AG04450 (cell line): ENCODE measurements at regions not wholly inside any gene's neighbourhood (a gene's known extent, or its start where the extent isn't known, plus 50 kb on each side); places are given as distances from the start of the nearest gene placed in this dataset.

Experiments
- CTCF ChIA-PET: fragments of 300-600, 350-600 bp; formaldehyde crosslinking; extraction: SDS; loops from one replicate; lab custom pipeline; 2022; ENCODE audit warnings: antibody characterized with exemption, inconsistent platforms; lab: Charles Lee
- POLR2A ChIA-PET: fragments of 350-600 bp; formaldehyde crosslinking; extraction: SDS; loops from one replicate; lab custom pipeline; 2021; ENCODE audit warnings: antibody characterized with exemption, inconsistent platforms; lab: Yijun Ruan, JAX
- DNase-seq: peaks from one replicate; pipeline ENCODE4 v3.0.0-alpha.2; 2011; ENCODE audit warnings: low read depth, low spot score
- H3K27ac ChIP-seq: one replicate; pipeline ENCODE4 v1.5.1; 2012; ENCODE audit warnings: low read depth, low read length, control low read depth
- H3K27me3 ChIP-seq: one replicate; pipeline ENCODE4 v1.6.0; 2012; ENCODE audit warnings: low read length; ENCODE audit not compliant: control insufficient read depth, insufficient read depth
- H3K4me3 ChIP-seq: 2 replicates; pipeline ENCODE4 v1.5.1; 2011; ENCODE audit warnings: mild to moderate bottlenecking, low read depth, low read length, control low read depth
- H3K9me3 ChIP-seq: 2 replicates; pipeline ENCODE4 v1.5.1; 2012; ENCODE audit warnings: low read length; ENCODE audit not compliant: control insufficient read depth, insufficient read depth
- TF ChIP-seq, protein P1 (sequence below): IDR thresholded peaks from 2 replicates; pipeline ENCODE4 v1.5.1; 2011; ENCODE audit warnings: low read depth, low read length, control low read depth, inconsistent platforms

DNA sequence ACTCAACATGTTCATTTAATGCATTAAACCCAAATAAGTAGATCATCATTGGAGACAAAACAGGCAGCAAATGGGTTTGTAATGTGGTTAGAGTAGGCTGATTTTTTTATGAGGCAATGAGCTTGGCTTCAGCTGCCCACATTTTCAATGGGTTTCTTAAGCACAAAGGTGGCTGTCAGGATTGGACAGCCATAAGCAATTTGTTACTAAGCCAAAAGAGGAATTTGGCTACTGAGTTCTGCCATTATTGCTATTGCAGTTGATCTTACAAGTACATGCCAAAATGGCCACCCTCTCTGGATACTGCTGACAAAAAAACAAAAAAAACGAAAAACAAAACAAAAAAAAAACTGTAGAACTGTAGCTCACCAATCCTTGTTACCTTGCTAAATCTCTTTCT lies 1348.0 kb upstream of the PIK3C3 start:
- ChIA-PET CTCF (no interaction called here), POLR2A (no interaction called here)
- Histone ChIP-seq H3K9me3 (no peaks in the 10 kb centered on the region), H3K27ac (no peak overlapping the region), H3K27me3 (no peaks in the 10 kb centered on the region), H3K4me3 (no peak overlapping the region)
- TF ChIP-seq, protein P1, sequence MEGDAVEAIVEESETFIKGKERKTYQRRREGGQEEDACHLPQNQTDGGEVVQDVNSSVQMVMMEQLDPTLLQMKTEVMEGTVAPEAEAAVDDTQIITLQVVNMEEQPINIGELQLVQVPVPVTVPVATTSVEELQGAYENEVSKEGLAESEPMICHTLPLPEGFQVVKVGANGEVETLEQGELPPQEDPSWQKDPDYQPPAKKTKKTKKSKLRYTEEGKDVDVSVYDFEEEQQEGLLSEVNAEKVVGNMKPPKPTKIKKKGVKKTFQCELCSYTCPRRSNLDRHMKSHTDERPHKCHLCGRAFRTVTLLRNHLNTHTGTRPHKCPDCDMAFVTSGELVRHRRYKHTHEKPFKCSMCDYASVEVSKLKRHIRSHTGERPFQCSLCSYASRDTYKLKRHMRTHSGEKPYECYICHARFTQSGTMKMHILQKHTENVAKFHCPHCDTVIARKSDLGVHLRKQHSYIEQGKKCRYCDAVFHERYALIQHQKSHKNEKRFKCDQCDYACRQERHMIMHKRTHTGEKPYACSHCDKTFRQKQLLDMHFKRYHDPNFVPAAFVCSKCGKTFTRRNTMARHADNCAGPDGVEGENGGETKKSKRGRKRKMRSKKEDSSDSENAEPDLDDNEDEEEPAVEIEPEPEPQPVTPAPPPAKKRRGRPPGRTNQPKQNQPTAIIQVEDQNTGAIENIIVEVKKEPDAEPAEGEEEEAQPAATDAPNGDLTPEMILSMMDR = no peak
- no peak for DNase-seq

DNA sequence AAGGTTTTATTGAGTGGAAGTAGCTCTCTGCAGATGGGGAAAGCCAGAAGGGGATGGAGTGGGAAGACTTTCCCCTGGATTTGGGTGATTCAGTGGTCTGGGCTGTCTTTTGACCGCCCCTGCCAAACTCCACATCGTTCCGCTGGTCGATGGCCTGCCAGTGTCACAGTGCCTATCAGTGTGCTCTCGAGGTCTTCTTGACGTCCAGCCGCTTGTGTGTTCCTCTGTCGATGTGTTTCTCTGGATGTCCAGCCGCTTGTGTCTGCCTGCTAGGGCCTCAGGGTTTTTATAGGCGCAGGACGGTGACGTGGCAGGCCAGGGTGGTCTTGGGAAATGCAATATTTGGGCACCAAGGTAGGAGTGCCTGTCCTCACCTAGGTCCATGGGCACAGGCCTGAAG lies 1371.4 kb upstream of the PIK3C3 start:
- Histone ChIP-seq H3K9me3 (no peaks in the 10 kb centered on the region), H3K27ac (no peak overlapping the region), H3K4me3 (no peak overlapping the region), H3K27me3 (no peaks in the 10 kb centered on the region)
- CTCF ChIA-PET = no interaction called here
- TF ChIP-seq, protein P1 = no peak
- no peak for DNase-seq
- POLR2A ChIA-PET = no interaction called here

DNA sequence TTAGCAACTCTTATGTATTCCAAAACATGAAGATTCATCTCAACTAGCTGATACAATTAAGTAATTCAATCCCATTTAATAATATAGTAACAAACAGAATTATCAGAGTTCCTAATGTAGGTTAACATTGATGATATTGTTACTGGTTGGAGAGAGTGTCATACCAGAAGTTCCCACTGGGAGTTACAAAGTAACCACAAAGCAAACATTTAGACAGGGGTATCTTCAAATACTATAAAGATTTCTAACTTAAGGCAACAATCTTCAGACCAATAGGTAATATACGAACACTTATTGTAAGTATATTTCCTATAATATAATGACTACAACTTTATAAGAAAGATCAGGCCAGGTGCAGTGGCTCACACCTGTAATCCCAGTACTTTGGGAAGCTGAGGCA lies 1372.9 kb upstream of the PIK3C3 start:
- no peak for DNase-seq
- POLR2A ChIA-PET = no interaction called here
- Histone ChIP-seq H3K9me3 (no peaks in the 10 kb centered on the region), H3K27ac (no peak overlapping the region), H3K4me3 (no peak overlapping the region), H3K27me3 (no peaks in the 10 kb centered on the region)
- CTCF ChIA-PET = no interaction called here
- TF ChIP-seq, protein P1 = no peak

DNA sequence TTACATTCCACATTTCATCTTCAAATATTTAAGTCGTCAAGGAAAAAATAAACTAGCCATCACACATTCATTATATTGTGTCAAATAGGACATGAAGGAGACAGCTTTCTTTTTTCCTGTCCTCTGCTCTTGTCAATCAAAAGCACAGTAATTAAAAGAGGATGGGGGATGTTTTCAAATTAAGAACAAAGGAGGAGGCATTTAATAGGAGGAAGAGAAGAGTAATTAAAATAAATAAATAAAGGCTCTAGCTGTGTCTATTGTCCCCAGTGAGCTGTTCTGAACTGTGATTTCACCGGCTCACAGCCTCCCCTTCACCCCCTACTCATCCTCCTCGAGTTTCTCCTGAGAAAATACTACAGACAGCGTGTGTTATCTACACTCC lies 1377.1 kb upstream of the PIK3C3 start:
- TF ChIP-seq, protein P1 = no peak
- Histone ChIP-seq H3K9me3 (no peaks in the 10 kb centered on the region), H3K4me3 (no peak overlapping the region), H3K27ac (no peak overlapping the region), H3K27me3 (no peaks in the 10 kb centered on the region)
- DNase-seq = no peak
- ChIA-PET CTCF (no interaction called here), POLR2A (no interaction called here)

DNA sequence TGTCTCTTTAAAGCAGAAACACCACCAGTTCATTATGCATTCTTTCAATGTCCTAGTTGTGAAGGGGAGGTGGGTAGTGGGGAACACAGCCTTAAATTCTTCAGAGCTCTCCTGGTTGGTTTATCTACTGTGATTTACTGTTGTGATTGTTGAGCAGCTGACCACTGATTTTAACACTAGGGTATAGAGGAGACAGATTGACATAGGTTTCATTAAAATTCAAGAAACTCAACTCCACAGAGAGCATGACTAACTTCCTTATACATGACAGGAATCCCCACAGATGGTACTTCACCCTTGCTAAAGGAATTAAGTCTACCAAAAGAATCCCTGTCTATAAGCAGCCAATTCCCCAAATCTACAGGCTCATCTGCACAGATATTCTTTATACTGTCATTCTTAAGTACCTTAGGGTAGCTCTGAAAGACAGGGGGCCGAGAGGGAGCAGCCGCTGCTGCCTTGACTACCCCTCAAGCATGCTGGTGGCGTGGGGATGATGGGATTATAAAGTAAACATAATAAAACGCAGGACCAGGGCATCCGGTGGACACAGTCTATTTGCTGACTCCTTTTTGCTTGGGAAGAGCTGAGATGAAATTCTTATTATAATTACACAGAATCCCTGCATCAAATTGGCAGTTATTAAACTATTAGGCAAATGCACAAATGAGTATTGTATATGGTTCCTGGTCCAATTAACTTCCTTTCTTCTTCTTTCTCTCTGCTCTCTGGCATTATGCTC lies 1377.6 kb upstream of the PIK3C3 start:
- Histone ChIP-seq H3K27me3 (no peaks in the 10 kb centered on the region), H3K27ac (no peak overlapping the region), H3K4me3 (no peak overlapping the region), H3K9me3 (no peaks in the 10 kb centered on the region)
- TF ChIP-seq, protein P1 = no peak
- CTCF ChIA-PET = no interaction called here
- POLR2A ChIA-PET = no interaction called here
- no peak for DNase-seq
